HEK293 (cell line): ENCODE measurements at regions not wholly inside any gene's neighbourhood (a gene's known extent, or its start where the extent isn't known, plus 50 kb on each side); places are given as distances from the start of the nearest gene placed in this dataset.

ENCODE experiments used
- KLF10 ChIP-seq: fragments of 450-650 bp; IDR thresholded peaks from 2 replicates; pipeline ENCODE4 v1.5.1; 2018; ENCODE audit warnings: missing biosample characterization, mild to moderate bottlenecking, missing genetic modification characterization
- TCF7L2 ChIP-seq: IDR thresholded peaks from 2 replicates; pipeline ENCODE4 v1.6.1; 2011; ENCODE audit warnings: low read depth, mild to moderate bottlenecking, inconsistent platforms, low read length, moderate library complexity, borderline replicate concordance
- ZNF350 ChIP-seq: fragments of 450-650 bp; formaldehyde crosslinking; IDR thresholded peaks from 2 replicates; pipeline ENCODE4 v1.5.0; 2017; ENCODE audit warnings: missing biosample characterization, mild to moderate bottlenecking, missing genetic modification characterization
- ZNF433 ChIP-seq: fragments of 450-650 bp; formaldehyde crosslinking; IDR thresholded peaks from 2 replicates; pipeline ENCODE4 v1.5.1; 2016; ENCODE audit warnings: missing biosample characterization, missing genetic modification characterization, low read depth
- ZNF48 ChIP-seq: fragments of 450-650 bp; formaldehyde crosslinking; IDR thresholded peaks from 2 replicates; pipeline ENCODE4 v1.5.1; 2016; ENCODE audit warnings: missing biosample characterization, missing genetic modification characterization
- ZXDB ChIP-seq: fragments of 450-650 bp; formaldehyde crosslinking; IDR thresholded peaks from 2 replicates; pipeline ENCODE4 v1.5.1; 2016; ENCODE audit warnings: missing biosample characterization, missing genetic modification characterization
- TF ChIP-seq, protein P1 (sequence below): fragments of 450-650 bp; formaldehyde crosslinking; IDR thresholded peaks from 2 replicates; pipeline ENCODE4 v1.5.1; 2016; ENCODE audit warnings: missing biosample characterization, missing genetic modification characterization
- TF ChIP-seq, protein P2 (sequence below): fragments of 450-650 bp; formaldehyde crosslinking; IDR thresholded peaks from 2 replicates; pipeline ENCODE4 v1.5.1; 2016; ENCODE audit warnings: missing biosample characterization, missing genetic modification characterization
- TF ChIP-seq, protein P3 (sequence below): fragments of 450-650 bp; formaldehyde crosslinking; IDR thresholded peaks from 2 replicates; pipeline ENCODE4 v1.5.1; 2016; ENCODE audit warnings: missing biosample characterization, missing genetic modification characterization

DNA sequence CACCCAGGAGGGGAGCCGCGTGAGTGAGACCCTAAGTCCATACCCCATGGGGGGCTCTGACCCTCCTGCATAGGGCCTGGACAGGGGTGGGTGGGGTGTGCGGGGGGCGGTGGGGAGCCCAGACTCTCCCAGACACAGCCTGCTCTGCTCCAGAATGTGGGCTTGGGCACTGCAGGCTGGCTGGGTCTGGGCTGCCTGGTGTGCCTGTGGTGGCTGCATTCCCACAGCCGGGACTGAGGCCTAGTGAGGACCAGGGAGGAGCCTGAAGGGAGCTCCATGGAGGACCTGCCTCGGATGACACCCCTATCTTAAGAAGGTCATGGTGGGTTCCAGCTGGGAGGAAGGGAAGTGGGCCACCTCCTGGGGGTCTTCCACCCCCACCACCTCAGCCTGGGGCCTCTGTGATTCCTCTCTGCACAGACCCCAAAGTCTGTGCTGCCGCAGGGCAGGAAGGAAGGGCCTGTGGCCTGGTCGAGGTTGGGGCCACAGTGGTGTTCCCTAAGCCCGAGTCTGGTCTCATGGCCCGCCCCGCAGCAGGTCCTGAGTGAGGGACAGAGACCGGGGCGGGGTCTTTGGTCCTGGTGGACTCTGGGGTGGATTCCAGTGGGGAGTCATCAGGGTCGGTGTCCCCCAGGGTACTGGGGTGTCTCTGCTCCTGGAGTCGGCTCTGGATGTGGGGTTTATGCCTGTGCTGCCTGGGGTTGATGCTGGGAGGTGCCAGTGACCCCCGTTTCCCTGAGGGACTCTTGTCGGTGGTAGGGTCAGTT, 392.3 kb downstream of the TMEM121 start:
- TF ChIP-seq, protein P1, sequence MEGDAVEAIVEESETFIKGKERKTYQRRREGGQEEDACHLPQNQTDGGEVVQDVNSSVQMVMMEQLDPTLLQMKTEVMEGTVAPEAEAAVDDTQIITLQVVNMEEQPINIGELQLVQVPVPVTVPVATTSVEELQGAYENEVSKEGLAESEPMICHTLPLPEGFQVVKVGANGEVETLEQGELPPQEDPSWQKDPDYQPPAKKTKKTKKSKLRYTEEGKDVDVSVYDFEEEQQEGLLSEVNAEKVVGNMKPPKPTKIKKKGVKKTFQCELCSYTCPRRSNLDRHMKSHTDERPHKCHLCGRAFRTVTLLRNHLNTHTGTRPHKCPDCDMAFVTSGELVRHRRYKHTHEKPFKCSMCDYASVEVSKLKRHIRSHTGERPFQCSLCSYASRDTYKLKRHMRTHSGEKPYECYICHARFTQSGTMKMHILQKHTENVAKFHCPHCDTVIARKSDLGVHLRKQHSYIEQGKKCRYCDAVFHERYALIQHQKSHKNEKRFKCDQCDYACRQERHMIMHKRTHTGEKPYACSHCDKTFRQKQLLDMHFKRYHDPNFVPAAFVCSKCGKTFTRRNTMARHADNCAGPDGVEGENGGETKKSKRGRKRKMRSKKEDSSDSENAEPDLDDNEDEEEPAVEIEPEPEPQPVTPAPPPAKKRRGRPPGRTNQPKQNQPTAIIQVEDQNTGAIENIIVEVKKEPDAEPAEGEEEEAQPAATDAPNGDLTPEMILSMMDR (tag by site-specific recombination), result no peak
- TF ChIP-seq, protein P2, sequence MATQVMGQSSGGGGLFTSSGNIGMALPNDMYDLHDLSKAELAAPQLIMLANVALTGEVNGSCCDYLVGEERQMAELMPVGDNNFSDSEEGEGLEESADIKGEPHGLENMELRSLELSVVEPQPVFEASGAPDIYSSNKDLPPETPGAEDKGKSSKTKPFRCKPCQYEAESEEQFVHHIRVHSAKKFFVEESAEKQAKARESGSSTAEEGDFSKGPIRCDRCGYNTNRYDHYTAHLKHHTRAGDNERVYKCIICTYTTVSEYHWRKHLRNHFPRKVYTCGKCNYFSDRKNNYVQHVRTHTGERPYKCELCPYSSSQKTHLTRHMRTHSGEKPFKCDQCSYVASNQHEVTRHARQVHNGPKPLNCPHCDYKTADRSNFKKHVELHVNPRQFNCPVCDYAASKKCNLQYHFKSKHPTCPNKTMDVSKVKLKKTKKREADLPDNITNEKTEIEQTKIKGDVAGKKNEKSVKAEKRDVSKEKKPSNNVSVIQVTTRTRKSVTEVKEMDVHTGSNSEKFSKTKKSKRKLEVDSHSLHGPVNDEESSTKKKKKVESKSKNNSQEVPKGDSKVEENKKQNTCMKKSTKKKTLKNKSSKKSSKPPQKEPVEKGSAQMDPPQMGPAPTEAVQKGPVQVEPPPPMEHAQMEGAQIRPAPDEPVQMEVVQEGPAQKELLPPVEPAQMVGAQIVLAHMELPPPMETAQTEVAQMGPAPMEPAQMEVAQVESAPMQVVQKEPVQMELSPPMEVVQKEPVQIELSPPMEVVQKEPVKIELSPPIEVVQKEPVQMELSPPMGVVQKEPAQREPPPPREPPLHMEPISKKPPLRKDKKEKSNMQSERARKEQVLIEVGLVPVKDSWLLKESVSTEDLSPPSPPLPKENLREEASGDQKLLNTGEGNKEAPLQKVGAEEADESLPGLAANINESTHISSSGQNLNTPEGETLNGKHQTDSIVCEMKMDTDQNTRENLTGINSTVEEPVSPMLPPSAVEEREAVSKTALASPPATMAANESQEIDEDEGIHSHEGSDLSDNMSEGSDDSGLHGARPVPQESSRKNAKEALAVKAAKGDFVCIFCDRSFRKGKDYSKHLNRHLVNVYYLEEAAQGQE (tag by site-specific recombination), result no peak
- TF ChIP-seq TCF7L2 (no peak), ZNF433 (no peak), ZNF350 (tag by site-specific recombination) (no peak), ZNF48 (tag by site-specific recombination) (no peak), KLF10 (tag by site-specific recombination) (no peak), ZXDB (tag by site-specific recombination) (no peak)
- TF ChIP-seq, protein P3, sequence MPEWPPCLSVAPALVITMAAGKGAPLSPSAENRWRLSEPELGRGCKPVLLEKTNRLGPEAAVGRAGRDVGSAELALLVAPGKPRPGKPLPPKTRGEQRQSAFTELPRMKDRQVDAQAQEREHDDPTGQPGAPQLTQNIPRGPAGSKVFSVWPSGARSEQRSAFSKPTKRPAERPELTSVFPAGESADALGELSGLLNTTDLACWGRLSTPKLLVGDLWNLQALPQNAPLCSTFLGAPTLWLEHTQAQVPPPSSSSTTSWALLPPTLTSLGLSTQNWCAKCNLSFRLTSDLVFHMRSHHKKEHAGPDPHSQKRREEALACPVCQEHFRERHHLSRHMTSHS (tag by site-specific recombination), result no peak
